ENCODE measurements at regions not wholly inside any gene's neighbourhood (a gene's known extent, or its start where the extent isn't known, plus 50 kb on each side); places are given as distances from the start of the nearest gene placed in this dataset.

- DNase-seq (ENCODE audit: low read depth) = no peak
- H3K4me3 ChIP-seq (ENCODE audit: low read depth, low read length) = no peak overlapping the region
- TF ChIP-seq CTCF (IDR thresholded peaks at IDR 0.05; ENCODE audit: control insufficient read depth, extremely low read depth, insufficient read depth) = no peak
Observed at GRCh38 chr5:167966979-167967378, 324.5 kb upstream of the WWC1 start.

- DNase-seq (ENCODE audit: low read depth) = no peak
Observed at GRCh38 chr5:167967494-167968177, 323.8 kb upstream of the WWC1 start.

GRCh38 chr5:167968837-167969236 lies 322.6 kb upstream of the WWC1 start:
- no peak overlapping the region for H3K4me3 ChIP-seq (ENCODE audit: low read depth, low read length)
- no peak for DNase-seq (ENCODE audit: low read depth)
- no peak for TF ChIP-seq CTCF (IDR thresholded peaks at IDR 0.05; ENCODE audit: control insufficient read depth, extremely low read depth, insufficient read depth)

More at GRCh38 chr5:167967494-167968177, 323.8 kb upstream of the WWC1 start:
- no peak overlapping the region for H3K4me3 ChIP-seq (ENCODE audit: low read depth, low read length)
- TF ChIP-seq CTCF (IDR thresholded peaks at IDR 0.05; ENCODE audit: control insufficient read depth, extremely low read depth, insufficient read depth) = no peak

- no peak for TF ChIP-seq CTCF (IDR thresholded peaks at IDR 0.05; ENCODE audit: control insufficient read depth, extremely low read depth, insufficient read depth)
- no peak overlapping the region for H3K4me3 ChIP-seq (ENCODE audit: low read depth, low read length)
- no peak for DNase-seq (ENCODE audit: low read depth)
Observed at GRCh38 chr5:167969998-167970397, 321.4 kb upstream of the WWC1 start.

- H3K4me3 ChIP-seq (ENCODE audit: low read depth, low read length) = no peak overlapping the region
- TF ChIP-seq CTCF (IDR thresholded peaks at IDR 0.05; ENCODE audit: control insufficient read depth, extremely low read depth, insufficient read depth) = no peak
- DNase-seq (ENCODE audit: low read depth) = no peak
Observed at GRCh38 chr5:167971706-167972105, 319.7 kb upstream of the WWC1 start.

- no peak for DNase-seq (ENCODE audit: low read depth)
- no peak for TF ChIP-seq CTCF (IDR thresholded peaks at IDR 0.05; ENCODE audit: control insufficient read depth, extremely low read depth, insufficient read depth)
- no peak overlapping the region for H3K4me3 ChIP-seq (ENCODE audit: low read depth, low read length)
Observed at GRCh38 chr5:167973126-167973525, 318.3 kb upstream of the WWC1 start.

GRCh38 chr5:167984951-167985350 lies 306.5 kb upstream of the WWC1 start:
- no peak for DNase-seq (ENCODE audit: low read depth)
- no peak overlapping the region for H3K4me3 ChIP-seq (ENCODE audit: low read depth, low read length)

More at GRCh38 chr5:167984951-167985350, 306.5 kb upstream of the WWC1 start:
- TF ChIP-seq CTCF (IDR thresholded peaks at IDR 0.05; ENCODE audit: control insufficient read depth, extremely low read depth, insufficient read depth) = no peak

All from LNCaP clone FGC (cell line).